SK-N-MC (cell line): ENCODE measurements at regions not wholly inside any gene's neighbourhood (a gene's known extent, or its start where the extent isn't known, plus 50 kb on each side); places are given as distances from the start of the nearest gene placed in this dataset.

Source experiments
- EZH2 ChIP-seq: fragments of 200-600 bp; sonication (generic); IDR thresholded peaks from one replicate; pipeline ENCODE4 v1.6.1; 2017; ENCODE audit warnings: antibody characterized with exemption
- FOXP2 ChIP-seq: optimal IDR thresholded peaks from 2 replicates; pipeline ENCODE3; 2011; ENCODE audit warnings: mild to moderate bottlenecking, moderate library complexity; ENCODE audit not compliant: insufficient read depth; ENCODE audit errors: extremely low read length, control extremely low read depth
- POLR2AphosphoS5 ChIP-seq: IDR thresholded peaks from 2 replicates; pipeline ENCODE4 v1.6.1; 2012; ENCODE audit warnings: mild to moderate bottlenecking, low read depth, low read length, borderline replicate concordance

- TF ChIP-seq EZH2, result no peak
- no peak for TF ChIP-seq POLR2AphosphoS5
- TF ChIP-seq FOXP2, result no peak
Observed at GRCh38 chr11:32034149-32034548, 56.7 kb upstream of the RCN1 start.
